ENCODE measurements at regions not wholly inside any gene's neighbourhood (a gene's known extent, or its start where the extent isn't known, plus 50 kb on each side); places are given as distances from the start of the nearest gene placed in this dataset.

GRCh38 chr12:14268120-14268515, 97.4 kb upstream of the ATF7IP start:
- no peak overlapping the region for H4K91ac ChIP-seq (ENCODE audit: insufficient read length, low read depth, low read length)
- H2AFZ ChIP-seq (ENCODE audit: low read length) = no peak overlapping the region
- Mint-ChIP-seq H3K9me3 (peaks cover 21 to 27% of the 10 kb centered on the region in 2 experiments), H3K4me1 (peaks cover 24 to 30% of the 10 kb centered on the region in 2 experiments), H3K36me3 (ENCODE audit: insufficient read depth in 1 of 3, low read depth in 3 of 3) (peaks cover 15 to 27% (median 15%) of the 10 kb centered on the region in 3 experiments; a peak in 6 of 7 replicates), H3K27ac (peak overlapping the region; percentile 27 to 98 (median 87); a peak in 6 of 7 replicates), H3K4me3 (no peak overlapping the region; a peak in 1 of 5 replicates), H3K27me3 (ENCODE audit: low read depth) (no peaks in the 10 kb centered on the region)
- H2BK5ac ChIP-seq (ENCODE audit: insufficient read length, low read length) = no peak overlapping the region
- no peak overlapping the region for H2AK5ac ChIP-seq (ENCODE audit: insufficient read length, low read length)
- no peak overlapping the region for H3K9ac ChIP-seq (ENCODE audit: extremely low read depth, insufficient read length, low read length)
- H4K20me1 ChIP-seq (ENCODE audit: control insufficient read depth, insufficient read depth, insufficient read length) = no peaks in the 10 kb centered on the region
- no peak for TF ChIP-seq CTCF (conservative IDR thresholded peaks at IDR 0.05)
- H3K79me2 ChIP-seq (ENCODE audit: insufficient read depth, low read length) = no peaks in the 10 kb centered on the region
- no peak for DNase-seq
- H3K4me1 ChIP-seq (ENCODE audit: insufficient read depth, low read length) = no peaks in the 10 kb centered on the region; the same call in 1 of the 2 replicates
- H3K4me2 ChIP-seq (ENCODE audit: insufficient read depth, insufficient read length, low read length) = no peak overlapping the region
- no peak overlapping the region for H3T11ph ChIP-seq (ENCODE audit: low read length)
- no peak overlapping the region for H3K56ac ChIP-seq (ENCODE audit: insufficient read length, low read depth, low read length)
- no peaks in the 10 kb centered on the region for H3K23me2 ChIP-seq (ENCODE audit: insufficient read length, low read depth, low read length, poor library complexity, severe bottlenecking)
- H2BK12ac ChIP-seq (ENCODE audit: insufficient read length, low read depth, low read length) = no peak overlapping the region
- H3K27me3 ChIP-seq (ENCODE audit: insufficient read depth, low read length) = no peaks in the 10 kb centered on the region
- no peak overlapping the region for H2BK15ac ChIP-seq (ENCODE audit: low read depth, low read length)
- no peak overlapping the region for H3K23ac ChIP-seq (ENCODE audit: insufficient read length, low read depth, low read length)
- no peak overlapping the region for H4K8ac ChIP-seq (replicated peaks; ENCODE audit: insufficient read length, low read depth, low read length)
- H3K9me3 ChIP-seq (ENCODE audit: control insufficient read depth, low read depth, low read length) = peaks cover 7% of the 10 kb centered on the region
- no peak overlapping the region for H2BK120ac ChIP-seq (ENCODE audit: low read depth, low read length, poor library complexity, severe bottlenecking)
- H3K18ac ChIP-seq (ENCODE audit: insufficient read length, low read depth, low read length) = no peak overlapping the region
- H4K5ac ChIP-seq (ENCODE audit: insufficient read length, low read depth, low read length) = no peak overlapping the region
- H3K27ac ChIP-seq (ENCODE audit: insufficient read length, low read depth, low read length) = no peak overlapping the region
- H2BK20ac ChIP-seq (ENCODE audit: low read depth, low read length, poor library complexity, severe bottlenecking) = no peak overlapping the region
- H3K79me1 ChIP-seq (ENCODE audit: insufficient read depth, low read depth, low read length, poor library complexity, severe bottlenecking) = no peaks in the 10 kb centered on the region
- H3K4ac ChIP-seq (ENCODE audit: low read depth, low read length) = no peak overlapping the region
- no peak overlapping the region for H3K14ac ChIP-seq (ENCODE audit: insufficient read depth, low read length)
